ENCODE measurements at regions not wholly inside any gene's neighbourhood (a gene's known extent, or its start where the extent isn't known, plus 50 kb on each side); places are given as distances from the start of the nearest gene placed in this dataset.

GRCh38 chr17:45705123-45706009, 78.8 kb upstream of the CRHR1 start:
- no peak overlapping the region for H3K4me3 ChIP-seq (ENCODE audit: low read length in 2 of 2)
- no peaks in the 10 kb centered on the region for H3K4me1 ChIP-seq (ENCODE audit: control insufficient read depth in 1 of 2, insufficient read depth in 2 of 2, low read length in 2 of 2)
- H3K36me3 ChIP-seq (ENCODE audit: control insufficient read depth in 1 of 2, insufficient read depth in 2 of 2, low read length in 1 of 2) = no peaks in the 10 kb centered on the region
- DNase-seq (no peak), ATAC-seq (ENCODE audit: low FRiP score) (no peak)
- no peak overlapping the region for H3K27ac ChIP-seq (ENCODE audit: low read depth in 1 of 2, low read length in 2 of 2)
- 56 to 57% methylated on average over 5 of the region's 5 CpGs for WGBS, 2 donors
- no peaks in the 10 kb centered on the region for H3K27me3 ChIP-seq (ENCODE audit: control insufficient read depth in 1 of 2, insufficient read depth in 2 of 2, low read length in 1 of 2)
- no peaks in the 10 kb centered on the region for H3K9me3 ChIP-seq (ENCODE audit: control insufficient read depth, low read length)
- intact Hi-C loops (cut with DNase I) = no loop called here

GRCh38 chr17:45706033-45706432, 78.1 kb upstream of the CRHR1 start:
- no peak for DNase-seq
- no peaks in the 10 kb centered on the region for H3K36me3 ChIP-seq (ENCODE audit: control insufficient read depth in 1 of 2, insufficient read depth in 2 of 2, low read length in 1 of 2)
- no peaks in the 10 kb centered on the region for H3K27me3 ChIP-seq (ENCODE audit: control insufficient read depth in 1 of 2, insufficient read depth in 2 of 2, low read length in 1 of 2)
- 73 to 78% methylated on average over 3 of the region's 3 CpGs for WGBS, 2 donors
- intact Hi-C loops (cut with DNase I) = no loop called here
- no peaks in the 10 kb centered on the region for H3K9me3 ChIP-seq (ENCODE audit: control insufficient read depth, low read length)
- H3K4me3 ChIP-seq (ENCODE audit: low read length in 2 of 2) = no peak overlapping the region
- H3K27ac ChIP-seq (ENCODE audit: low read depth in 1 of 2, low read length in 2 of 2) = no peak overlapping the region
- H3K4me1 ChIP-seq (ENCODE audit: control insufficient read depth in 1 of 2, insufficient read depth in 2 of 2, low read length in 2 of 2) = no peaks in the 10 kb centered on the region
- ATAC-seq (ENCODE audit: low FRiP score) = no peak

GRCh38 chr17:45708707-45709290, 75.3 kb upstream of the CRHR1 start:
- intact Hi-C loops (cut with DNase I) = no loop called here
- H3K9me3 ChIP-seq (ENCODE audit: control insufficient read depth, low read length) = no peaks in the 10 kb centered on the region
- no peaks in the 10 kb centered on the region for H3K4me1 ChIP-seq (ENCODE audit: control insufficient read depth in 1 of 2, insufficient read depth in 2 of 2, low read length in 2 of 2)
- no peak overlapping the region for H3K4me3 ChIP-seq (ENCODE audit: low read length in 2 of 2)
- no peak for DNase-seq
- ATAC-seq (ENCODE audit: low FRiP score) = no peak
- no peaks in the 10 kb centered on the region for H3K27me3 ChIP-seq (ENCODE audit: control insufficient read depth in 1 of 2, insufficient read depth in 2 of 2, low read length in 1 of 2)
- 69 to 75% methylated on average over 5 of the region's 5 CpGs for WGBS, 2 donors
- no peak overlapping the region for H3K27ac ChIP-seq (ENCODE audit: low read depth in 1 of 2, low read length in 2 of 2)
- H3K36me3 ChIP-seq (ENCODE audit: control insufficient read depth in 1 of 2, insufficient read depth in 2 of 2, low read length in 1 of 2) = no peaks in the 10 kb centered on the region

- 52 to 54% methylated on average over 6 of the region's 6 CpGs for WGBS, 2 donors
- Histone ChIP-seq H3K9me3 (ENCODE audit: control insufficient read depth, low read length) (no peaks in the 10 kb centered on the region), H3K4me3 (ENCODE audit: low read length in 2 of 2) (no peak overlapping the region), H3K27ac (ENCODE audit: low read depth in 1 of 2, low read length in 2 of 2) (no peak overlapping the region), H3K27me3 (ENCODE audit: control insufficient read depth in 1 of 2, insufficient read depth in 2 of 2, low read length in 1 of 2) (no peaks in the 10 kb centered on the region), H3K36me3 (ENCODE audit: control insufficient read depth in 1 of 2, insufficient read depth in 2 of 2, low read length in 1 of 2) (no peaks in the 10 kb centered on the region), H3K4me1 (ENCODE audit: control insufficient read depth in 1 of 2, insufficient read depth in 2 of 2, low read length in 2 of 2) (no peaks in the 10 kb centered on the region)
- no peak for ATAC-seq (ENCODE audit: low FRiP score)
- DNase-seq = no peak
- intact Hi-C loops (cut with DNase I) = no loop called here
Observed at GRCh38 chr17:45709728-45710288, 74.3 kb upstream of the CRHR1 start.

- WGBS, 2 donors = 65 to 70% methylated on average over 3 of the region's 3 CpGs
Observed at GRCh38 chr17:45715787-45716186, 68.3 kb upstream of the CRHR1 start.

GRCh38 chr17:45718791-45719190, 65.3 kb upstream of the CRHR1 start:
- WGBS, 2 donors = 48 to 52% methylated on average over 5 of the region's 5 CpGs
- intact Hi-C loops (cut with DNase I) = no loop called here
- peaks cover 3% of the 10 kb centered on the region for H3K9me3 ChIP-seq (ENCODE audit: control insufficient read depth, low read length)

More at GRCh38 chr17:45715787-45716186, 68.3 kb upstream of the CRHR1 start:
- H3K36me3 ChIP-seq (ENCODE audit: control insufficient read depth in 1 of 2, insufficient read depth in 2 of 2, low read length in 1 of 2) = no peaks in the 10 kb centered on the region
- no peaks in the 10 kb centered on the region for H3K4me1 ChIP-seq (ENCODE audit: control insufficient read depth in 1 of 2, insufficient read depth in 2 of 2, low read length in 2 of 2)
- ATAC-seq (ENCODE audit: low FRiP score) (no peak), DNase-seq (no peak)
- peaks cover 1% of the 10 kb centered on the region for H3K9me3 ChIP-seq (ENCODE audit: control insufficient read depth, low read length)
- no peak overlapping the region for H3K4me3 ChIP-seq (ENCODE audit: low read length in 2 of 2)
- no peak overlapping the region for H3K27ac ChIP-seq (ENCODE audit: low read depth in 1 of 2, low read length in 2 of 2)
- intact Hi-C loops (cut with DNase I) = no loop called here
- H3K27me3 ChIP-seq (ENCODE audit: control insufficient read depth in 1 of 2, insufficient read depth in 2 of 2, low read length in 1 of 2) = peaks cover 0 to 2% of the 10 kb centered on the region in 2 donors

GRCh38 chr17:45719335-45720071, 64.6 kb upstream of the CRHR1 start:
- peaks cover 5% of the 10 kb centered on the region for H3K9me3 ChIP-seq (ENCODE audit: control insufficient read depth, low read length)
- ATAC-seq (ENCODE audit: low FRiP score) = no peak
- intact Hi-C loops (cut with DNase I) = no loop called here
- no peak overlapping the region for H3K27ac ChIP-seq (ENCODE audit: low read depth in 1 of 2, low read length in 2 of 2)
- H3K4me3 ChIP-seq (ENCODE audit: low read length in 2 of 2) = no peak overlapping the region
- no peaks in the 10 kb centered on the region for H3K4me1 ChIP-seq (ENCODE audit: control insufficient read depth in 1 of 2, insufficient read depth in 2 of 2, low read length in 2 of 2)
- peaks cover 0 to 2% of the 10 kb centered on the region in 2 donors for H3K27me3 ChIP-seq (ENCODE audit: control insufficient read depth in 1 of 2, insufficient read depth in 2 of 2, low read length in 1 of 2)
- H3K36me3 ChIP-seq (ENCODE audit: control insufficient read depth in 1 of 2, insufficient read depth in 2 of 2, low read length in 1 of 2) = no peaks in the 10 kb centered on the region
- WGBS, 2 donors = 62 to 63% methylated on average over 3 of the region's 3 CpGs
- no peak for DNase-seq

More at GRCh38 chr17:45718791-45719190, 65.3 kb upstream of the CRHR1 start:
- Histone ChIP-seq H3K27me3 (ENCODE audit: control insufficient read depth in 1 of 2, insufficient read depth in 2 of 2, low read length in 1 of 2) (peaks cover 0 to 2% of the 10 kb centered on the region in 2 donors), H3K4me3 (ENCODE audit: low read length in 2 of 2) (no peak overlapping the region), H3K27ac (ENCODE audit: low read depth in 1 of 2, low read length in 2 of 2) (no peak overlapping the region), H3K4me1 (ENCODE audit: control insufficient read depth in 1 of 2, insufficient read depth in 2 of 2, low read length in 2 of 2) (no peaks in the 10 kb centered on the region), H3K36me3 (ENCODE audit: control insufficient read depth in 1 of 2, insufficient read depth in 2 of 2, low read length in 1 of 2) (no peaks in the 10 kb centered on the region)
- ATAC-seq (ENCODE audit: low FRiP score) (no peak), DNase-seq (no peak)

- DNase-seq (no peak), ATAC-seq (ENCODE audit: low FRiP score) (no peak)
- no peaks in the 10 kb centered on the region for H3K36me3 ChIP-seq (ENCODE audit: control insufficient read depth in 1 of 2, insufficient read depth in 2 of 2, low read length in 1 of 2)
- H3K4me3 ChIP-seq (ENCODE audit: low read length in 2 of 2) = no peak overlapping the region
- H3K9me3 ChIP-seq (ENCODE audit: control insufficient read depth, low read length) = peaks cover 5% of the 10 kb centered on the region
- intact Hi-C loops (cut with DNase I) = no loop called here
- H3K27me3 ChIP-seq (ENCODE audit: control insufficient read depth in 1 of 2, insufficient read depth in 2 of 2, low read length in 1 of 2) = peaks cover 0 to 2% of the 10 kb centered on the region in 2 donors
- WGBS, 2 donors = 73 to 75% methylated on average over 11 of the region's 11 CpGs
- no peaks in the 10 kb centered on the region for H3K4me1 ChIP-seq (ENCODE audit: control insufficient read depth in 1 of 2, insufficient read depth in 2 of 2, low read length in 2 of 2)
- no peak overlapping the region for H3K27ac ChIP-seq (ENCODE audit: low read depth in 1 of 2, low read length in 2 of 2)
Observed at GRCh38 chr17:45720386-45720785, 63.7 kb upstream of the CRHR1 start.
